NCI-H2227 (cell line): ENCODE measurements at regions not wholly inside any gene's neighbourhood (a gene's known extent, or its start where the extent isn't known, plus 50 kb on each side); places are given as distances from the start of the nearest gene placed in this dataset.
A peak's percentile ranks its signal among the peaks of the same experiment; 100 is the strongest.

ENCODE experiments used
- DNase-seq: peaks from one replicate; lab custom pipeline; 2025; ENCODE audit not compliant: unreplicated experiment; lab: John Stamatoyannopoulos, UW

GRCh38 chr13:33891196-33891742, 73.3 kb downstream of the RFC3 start:
- no peak for DNase-seq

- no peak for DNase-seq
Observed at GRCh38 chr13:33893559-33893958, 75.6 kb downstream of the RFC3 start.

- no peak for DNase-seq
Observed at GRCh38 chr13:33904431-33904830, 86.5 kb downstream of the RFC3 start.

- no peak for DNase-seq
Observed at GRCh38 chr13:33908116-33908515, 90.2 kb downstream of the RFC3 start.

GRCh38 chr13:33910255-33910654, 92.3 kb downstream of the RFC3 start:
- no peak for DNase-seq

GRCh38 chr13:33911521-33911920, 93.6 kb downstream of the RFC3 start:
- DNase-seq, result no peak

GRCh38 chr13:33913829-33914228, 95.9 kb downstream of the RFC3 start:
- no peak for DNase-seq

GRCh38 chr13:33917190-33917589, 99.2 kb downstream of the RFC3 start:
- no peak for DNase-seq

GRCh38 chr13:33918199-33918932, 100.4 kb downstream of the RFC3 start:
- DNase-seq, result no peak

- no peak for DNase-seq
Observed at GRCh38 chr13:33919120-33919519, 101.2 kb downstream of the RFC3 start.

GRCh38 chr13:33925563-33925962, 107.6 kb downstream of the RFC3 start:
- DNase-seq, result no peak

- no peak for DNase-seq
Observed at GRCh38 chr13:33927315-33927714, 109.4 kb downstream of the RFC3 start.

- DNase-seq, result peak; percentile 19
Observed at GRCh38 chr13:33931397-33932311, 113.7 kb downstream of the RFC3 start.

- DNase-seq, result no peak
Observed at GRCh38 chr13:33932769-33933406, 114.9 kb downstream of the RFC3 start.

- DNase-seq, result no peak
Observed at GRCh38 chr13:33933810-33934209, 115.9 kb downstream of the RFC3 start.

GRCh38 chr13:33934343-33934742, 116.4 kb downstream of the RFC3 start:
- no peak for DNase-seq

GRCh38 chr13:33934951-33935371, 117.0 kb downstream of the RFC3 start:
- DNase-seq, result no peak

- no peak for DNase-seq
Observed at GRCh38 chr13:33935969-33936368, 118.0 kb downstream of the RFC3 start.

- DNase-seq, result no peak
Observed at GRCh38 chr13:33937373-33938098, 119.6 kb downstream of the RFC3 start.

- DNase-seq, result no peak
Observed at GRCh38 chr13:33940256-33940655, 122.3 kb downstream of the RFC3 start.

- no peak for DNase-seq
Observed at GRCh38 chr13:33940898-33941297, 122.9 kb downstream of the RFC3 start.
